ENCODE measurements at regions not wholly inside any gene's neighbourhood (a gene's known extent, or its start where the extent isn't known, plus 50 kb on each side); places are given as distances from the start of the nearest gene placed in this dataset.
"Not testable (repeated sequence)": the region's sequence is repeated elsewhere in the genome, so short reads cannot be mapped to it uniquely, and the experiment has no call there.

GRCh38 chr9:79500196-79500864, 71.4 kb upstream of the TLE4 start:
- not testable (repeated sequence) for DNase-seq

GRCh38 chr9:79501546-79501945, 70.2 kb upstream of the TLE4 start:
- DNase-seq: no peak

GRCh38 chr9:79507801-79508200, 64.0 kb upstream of the TLE4 start:
- no peak for DNase-seq

- DNase-seq: no peak
Measured at GRCh38 chr9:79512251-79512650, 59.5 kb upstream of the TLE4 start.

All from activated CD8-positive, alpha-beta memory T cell treated with anti-CD3 and anti-CD28 coated beads for 24 hours (primary cell).